ENCODE measurements at regions not wholly inside any gene's neighbourhood (a gene's known extent, or its start where the extent isn't known, plus 50 kb on each side); places are given as distances from the start of the nearest gene placed in this dataset.
"Not testable (repeated sequence)": the region's sequence is repeated elsewhere in the genome, so short reads cannot be mapped to it uniquely, and the experiment has no call there.

DNA sequence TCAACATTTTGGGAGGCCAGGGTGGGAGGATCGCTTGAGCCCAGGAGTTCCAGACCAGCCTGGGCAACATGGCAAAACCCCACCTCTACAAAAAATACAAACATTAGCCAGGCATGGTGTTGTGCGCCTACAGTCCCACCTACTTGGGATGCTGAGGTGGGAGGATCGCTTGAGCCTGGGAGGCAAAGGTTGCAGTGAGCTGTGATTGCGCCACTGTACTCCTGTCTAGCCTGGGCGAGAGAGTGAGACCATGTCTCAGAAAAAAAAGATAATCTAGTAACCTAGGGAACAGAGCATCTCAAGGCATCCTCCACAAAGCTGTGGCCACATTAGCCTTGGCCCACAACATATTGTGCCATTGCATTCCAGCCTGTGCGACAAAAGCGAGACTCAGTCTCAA lies 57.1 kb upstream of the LYRM9 start:
- in situ Hi-C loops (cut with MboI; ENCODE audit: low sequenced_read_pairs); H4K91ac ChIP-seq (ENCODE audit: insufficient read depth, low read depth, low read length); POLR2A ChIA-PET (ENCODE audit: unreplicated experiment); H3K9me3 ChIP-seq (ENCODE audit: control insufficient read depth, insufficient read depth, low read length); DNase-seq; dilution Hi-C loops (cut with HindIII; ENCODE audit: low sequenced_read_pairs, unreplicated experiment); H3K9ac ChIP-seq (ENCODE audit: low read depth, low read length); H3K79me1 ChIP-seq (ENCODE audit: low read depth in 1 of 2, low read length in 2 of 2); H3K9me1 ChIP-seq (ENCODE audit: insufficient read depth, low read length); H2BK120ac ChIP-seq (ENCODE audit: low read depth, low read length); ATAC-seq (ENCODE audit: low read depth); H3K23ac ChIP-seq (ENCODE audit: low read depth, low read length); H3K4me1 ChIP-seq (ENCODE audit: control insufficient read depth, insufficient read depth, low read length); H3K14ac ChIP-seq (replicated peaks; ENCODE audit: low read depth, low read length); H3K4me3 ChIP-seq (ENCODE audit: insufficient read depth, low read depth, low read length); H3K4ac ChIP-seq (ENCODE audit: low read depth, low read length); H3K36me3 ChIP-seq (ENCODE audit: control insufficient read depth, insufficient read depth, low read length); H2AK9ac ChIP-seq (replicated peaks; ENCODE audit: low read depth, low read length, poor library complexity); H2BK15ac ChIP-seq (ENCODE audit: low read depth, low read length); H3K4me2 ChIP-seq (ENCODE audit: low read depth, low read length); intact Hi-C loops (cut with micrococcal nuclease); H3K27ac ChIP-seq (ENCODE audit: insufficient read depth, low read length); H2BK20ac ChIP-seq (ENCODE audit: low read depth, low read length); H3K56ac ChIP-seq (ENCODE audit: extremely low read depth, insufficient read depth, low read length); BruUV-seq (replicated peaks); H4K5ac ChIP-seq (ENCODE audit: low read depth, low read length); H4K8ac ChIP-seq (ENCODE audit: low read depth in 2 of 2, low read length in 2 of 2); H3K18ac ChIP-seq (ENCODE audit: low read depth, low read length); H2AK5ac ChIP-seq (ENCODE audit: low read depth, low read length); CTCF ChIA-PET; H2BK5ac ChIP-seq (ENCODE audit: low read depth, low read length, poor library complexity, severe bottlenecking); H2AFZ ChIP-seq (replicated peaks; ENCODE audit: low read length, poor library complexity); H4K20me1 ChIP-seq (ENCODE audit: insufficient read depth, low read length): not testable (repeated sequence)
- 100% methylated on average over 1 of the region's 7 CpGs; no CpG with 5 or more reads in 1 of the 2 experiments for WGBS, 2 experiments (ENCODE audit: extremely low coverage in 2 of 2, insufficient read length in 1 of 2)
- peaks cover 51% of the 10 kb centered on the region for H3K27me3 ChIP-seq (ENCODE audit: control insufficient read depth, insufficient read depth, low read length)
